ENCODE measurements at regions not wholly inside any gene's neighbourhood (a gene's known extent, or its start where the extent isn't known, plus 50 kb on each side); places are given as distances from the start of the nearest gene placed in this dataset.
"Not testable (repeated sequence)": the region's sequence is repeated elsewhere in the genome, so short reads cannot be mapped to it uniquely, and the experiment has no call there.

- DNase-seq (ENCODE audit: low read depth) = not testable (repeated sequence)
Observed at GRCh38 chr5:37909610-37910266, 69.9 kb upstream of the GDNF start.

- DNase-seq (ENCODE audit: low read depth) = no peak
Observed at GRCh38 chr5:37906416-37906815, 66.6 kb upstream of the GDNF start.

GRCh38 chr5:37905230-37905629, 65.4 kb upstream of the GDNF start:
- no peak for DNase-seq (ENCODE audit: low read depth)

GRCh38 chr5:37902323-37902722, 62.5 kb upstream of the GDNF start:
- DNase-seq (ENCODE audit: low read depth) = no peak

- no peak for DNase-seq (ENCODE audit: low read depth)
Observed at GRCh38 chr5:37900692-37901091, 60.9 kb upstream of the GDNF start.

- DNase-seq (ENCODE audit: low read depth) = no peak
Observed at GRCh38 chr5:37899037-37899436, 59.2 kb upstream of the GDNF start.

GRCh38 chr5:37896159-37896558, 56.3 kb upstream of the GDNF start:
- no peak for DNase-seq (ENCODE audit: low read depth)

GRCh38 chr5:37893434-37894134, 53.7 kb upstream of the GDNF start:
- no peak for DNase-seq (ENCODE audit: low read depth)

- DNase-seq (ENCODE audit: low read depth) = no peak
Observed at GRCh38 chr5:37892586-37892985, 52.7 kb upstream of the GDNF start.

GRCh38 chr5:37891832-37892231, 52.0 kb upstream of the GDNF start:
- DNase-seq (ENCODE audit: low read depth) = no peak

GRCh38 chr5:37889612-37890317, 49.9 kb upstream of the GDNF start:
- DNase-seq (ENCODE audit: low read depth) = no peak
